Left hindlimb (tissue), 1 donor: ENCODE measurements at regions not wholly inside any gene's neighbourhood (a gene's known extent, or its start where the extent isn't known, plus 50 kb on each side); places are given as distances from the start of the nearest gene placed in this dataset.

ENCODE experiments used
- DNase-seq: peaks from one replicate; pipeline ENCODE4 v3.0.0-alpha.2; 2018

DNA sequence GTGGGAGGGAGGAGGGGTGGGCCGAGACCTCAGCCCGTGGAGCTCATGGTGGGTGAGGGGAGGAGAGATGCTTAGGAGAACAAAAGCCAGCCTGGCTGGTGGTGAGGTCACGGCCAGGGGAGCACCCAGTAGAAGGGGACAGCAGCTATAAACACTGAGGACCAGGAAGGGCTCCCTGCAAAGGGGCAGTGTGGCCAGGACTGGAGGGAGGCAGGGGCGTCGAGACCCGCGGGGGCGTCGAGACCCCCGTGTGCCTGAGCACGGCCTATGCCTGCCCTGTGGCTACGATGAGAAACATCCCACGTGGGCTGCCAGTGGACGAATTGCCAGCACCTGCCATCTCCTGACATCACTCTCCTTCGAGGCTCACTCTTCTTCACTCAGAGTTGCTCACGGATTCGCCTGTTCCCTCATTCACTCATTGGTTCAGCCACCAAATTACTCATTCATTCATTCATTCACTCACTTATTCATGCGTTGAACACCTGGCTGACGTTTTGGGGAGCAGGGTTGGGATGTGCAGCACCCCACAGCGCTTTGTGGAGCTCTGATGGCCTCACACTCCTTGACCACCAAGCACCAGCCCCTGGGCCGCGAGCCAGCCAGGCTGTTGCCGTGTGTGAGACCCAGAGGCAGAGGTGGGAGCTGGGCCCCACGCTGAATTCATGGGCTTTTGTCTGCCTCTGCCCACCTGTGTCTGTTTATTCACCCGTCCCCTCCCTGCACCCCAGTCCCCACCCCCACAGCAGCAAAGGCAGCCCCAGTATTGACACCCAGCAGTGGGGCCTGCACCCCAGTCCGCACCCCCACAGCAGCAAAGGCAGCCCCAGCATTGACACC lies 61.2 kb upstream of the BHLHE23 start:
- no peak for DNase-seq

DNA sequence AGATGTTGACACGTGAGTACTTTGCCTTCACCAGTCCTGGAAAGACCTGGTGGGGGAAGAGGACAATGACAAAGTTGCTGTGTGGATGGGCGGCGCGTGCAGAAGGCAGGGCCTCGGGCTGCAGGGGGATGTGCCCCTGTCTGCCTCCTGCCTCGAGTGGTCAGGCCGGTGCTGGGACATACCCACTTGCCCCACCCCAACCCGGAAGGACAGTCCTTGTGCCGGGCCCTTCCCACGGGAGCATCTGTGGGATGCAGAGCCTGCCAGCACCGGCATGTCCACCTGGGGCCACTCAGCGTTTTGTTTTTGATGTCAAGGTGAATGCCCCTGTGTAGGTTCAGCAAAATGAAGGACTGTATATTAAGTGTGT lies 60.5 kb upstream of the BHLHE23 start:
- no peak for DNase-seq

DNA sequence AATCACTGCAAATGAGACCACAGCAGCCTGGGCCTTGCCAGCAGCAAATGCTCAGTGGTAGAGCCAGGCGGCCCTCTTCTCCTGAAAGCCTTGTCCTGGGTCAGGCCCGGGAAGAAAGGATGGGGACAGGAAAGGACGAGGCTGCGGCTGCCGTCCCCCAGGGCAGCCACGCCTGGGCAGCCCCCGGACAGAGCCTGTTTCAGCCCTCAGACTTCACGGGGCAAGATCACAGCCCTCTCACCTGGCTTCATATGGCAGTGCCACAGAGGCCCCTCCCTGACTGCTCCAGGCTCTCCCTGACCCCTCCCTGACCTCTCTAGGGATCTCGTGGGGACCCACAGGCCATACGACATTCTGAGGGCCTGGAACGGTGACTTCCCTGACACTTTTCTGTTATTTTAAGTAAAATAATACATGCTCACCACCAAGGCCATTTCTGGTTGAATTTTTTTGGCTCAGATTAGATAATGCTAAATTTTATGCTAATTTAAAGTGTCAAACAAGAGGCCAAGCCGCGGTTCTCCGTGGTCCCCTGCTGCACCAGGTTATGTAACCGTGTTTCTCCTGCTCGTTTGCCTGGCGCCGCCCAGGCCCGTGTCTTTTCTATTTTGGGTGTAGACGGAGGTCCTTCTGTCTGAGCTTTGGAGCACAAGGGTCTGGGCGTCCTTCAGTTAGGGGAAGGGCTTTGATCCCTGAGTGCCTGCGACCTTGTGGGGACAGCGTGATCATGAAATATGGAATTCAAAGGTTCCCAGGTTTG lies 59.9 kb upstream of the BHLHE23 start:
- no peak for DNase-seq

DNA sequence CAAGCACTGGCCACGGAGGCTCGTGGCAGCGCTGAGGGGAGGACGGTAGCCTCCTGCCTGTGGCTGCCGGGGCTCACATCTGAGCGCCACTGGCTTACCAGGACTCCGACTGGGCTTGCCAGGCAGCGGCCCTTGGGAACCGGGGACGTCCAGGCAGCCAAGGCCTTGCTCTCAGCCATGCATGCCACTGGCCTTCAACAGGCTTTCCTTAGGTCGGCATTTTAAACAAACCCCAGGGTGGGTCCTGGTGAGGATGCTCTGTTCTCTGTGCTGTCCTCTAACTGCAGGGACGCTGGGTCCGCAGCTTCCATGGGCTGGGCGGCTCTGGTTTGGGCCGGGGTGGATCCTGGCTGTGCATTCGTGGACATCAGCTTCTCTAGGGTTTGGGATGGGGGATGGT lies 59.1 kb upstream of the BHLHE23 start:
- no peak for DNase-seq

DNA sequence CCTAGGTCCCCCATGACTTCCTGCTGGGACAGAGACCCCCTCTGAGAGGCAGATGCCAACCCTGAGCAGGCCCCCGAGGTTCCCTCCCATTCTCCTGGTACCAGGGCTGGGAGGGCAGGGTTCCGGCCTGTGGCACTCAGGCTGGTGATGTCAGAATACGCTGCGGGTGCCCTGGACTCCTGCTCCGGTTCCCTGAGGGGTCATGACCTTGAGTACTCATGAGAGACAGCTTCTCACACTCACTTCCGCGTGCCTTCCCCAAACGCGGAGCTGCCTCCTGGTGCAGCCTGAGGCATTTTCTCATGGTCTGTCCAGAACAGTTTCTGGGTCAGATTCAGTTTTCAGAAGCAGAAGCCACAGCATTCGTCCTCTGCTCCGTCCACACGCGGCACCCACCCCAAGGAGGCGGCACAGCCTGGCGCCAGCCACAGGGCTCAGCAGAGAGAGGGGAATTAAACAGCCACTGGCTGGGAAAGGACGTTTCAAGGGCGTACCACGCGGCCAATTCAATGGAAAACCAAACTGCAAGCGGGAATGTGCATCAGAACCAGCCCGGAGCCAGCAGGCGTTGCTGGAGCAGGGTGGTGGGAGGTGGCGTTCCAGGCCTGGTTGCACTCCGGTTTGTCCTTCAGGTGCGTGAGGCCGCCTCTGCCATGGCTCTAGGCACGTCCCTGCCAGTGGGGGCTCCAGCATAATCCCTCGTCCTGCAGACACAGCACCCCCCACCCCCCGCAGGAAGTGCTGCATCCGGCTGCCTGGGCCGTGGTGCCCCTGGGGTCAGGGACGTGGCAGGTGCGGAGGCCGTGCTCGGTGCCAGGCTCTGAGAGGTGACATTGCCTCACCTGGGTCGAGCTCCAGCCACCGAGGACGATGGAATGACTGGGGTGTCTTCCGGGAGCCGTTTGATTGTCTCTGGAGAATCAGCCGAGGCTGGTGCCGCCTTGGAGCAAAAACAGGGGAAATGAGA lies 58.3 kb upstream of the BHLHE23 start:
- DNase-seq = no peak

DNA sequence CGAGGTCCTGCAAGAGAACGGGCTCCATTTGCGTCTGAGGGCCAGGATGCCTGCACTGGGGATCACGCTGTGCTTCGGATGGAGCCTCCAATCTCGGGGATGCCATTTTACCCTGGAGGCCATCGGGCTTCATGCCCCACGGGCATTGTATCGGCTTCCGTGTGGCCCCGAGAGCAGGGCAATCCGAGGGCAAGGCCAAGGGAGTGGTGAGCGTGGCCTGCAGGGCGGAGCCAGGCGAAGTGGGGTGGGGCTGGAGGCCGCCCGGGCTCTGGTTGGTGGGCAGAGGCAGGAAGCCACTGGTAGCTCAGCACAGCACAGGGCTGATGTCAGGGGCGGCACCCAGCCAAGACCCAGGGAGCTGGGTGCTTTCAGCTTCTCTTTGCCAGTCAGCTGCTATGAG lies 57.5 kb upstream of the BHLHE23 start:
- DNase-seq = no peak

DNA sequence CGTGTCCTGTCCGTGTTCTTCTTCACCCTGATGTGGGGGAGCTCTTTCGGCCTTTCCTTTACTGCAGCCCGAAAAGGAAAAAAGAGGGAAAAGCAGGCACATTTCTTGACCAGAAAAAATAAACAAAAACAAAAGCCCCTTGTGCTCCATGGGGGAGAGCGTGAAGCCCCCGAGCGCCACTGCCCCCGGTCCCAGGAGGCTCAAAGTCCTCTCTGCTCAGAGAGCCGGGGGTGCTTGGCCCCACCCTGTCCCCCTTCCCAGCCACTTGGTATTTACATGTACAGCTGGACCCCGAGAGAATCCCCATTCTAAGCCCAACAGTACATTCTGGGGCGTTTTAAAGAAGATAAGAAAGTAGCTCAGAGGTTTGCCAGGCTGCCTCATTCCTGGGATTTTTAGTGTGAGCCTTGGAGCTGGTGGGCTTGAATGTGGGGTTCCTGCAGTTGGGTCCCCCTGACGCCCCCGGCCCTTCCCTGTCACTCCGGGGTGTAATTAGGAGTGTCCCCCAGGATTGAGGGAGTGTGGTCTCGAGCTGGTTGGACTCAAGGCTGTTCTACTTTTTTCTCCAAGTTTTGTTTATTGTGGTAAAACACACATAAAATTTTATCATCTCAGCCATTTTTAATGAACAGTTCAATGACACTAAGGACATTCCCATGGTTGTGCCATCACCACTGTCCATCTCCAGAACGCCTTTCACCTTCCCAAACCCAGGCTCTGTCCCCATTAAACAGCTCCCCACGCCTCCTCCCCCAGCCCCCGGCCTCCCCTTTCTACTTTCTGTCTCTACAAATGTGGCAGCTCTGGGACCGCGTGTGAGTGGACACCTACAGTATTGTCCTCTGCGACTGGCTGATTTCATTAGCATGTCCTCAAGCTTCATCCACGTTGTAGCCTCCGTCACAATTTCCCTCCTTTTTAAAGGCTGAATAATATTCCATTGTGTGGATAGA lies 55.7 kb upstream of the BHLHE23 start:
- no peak for DNase-seq

DNA sequence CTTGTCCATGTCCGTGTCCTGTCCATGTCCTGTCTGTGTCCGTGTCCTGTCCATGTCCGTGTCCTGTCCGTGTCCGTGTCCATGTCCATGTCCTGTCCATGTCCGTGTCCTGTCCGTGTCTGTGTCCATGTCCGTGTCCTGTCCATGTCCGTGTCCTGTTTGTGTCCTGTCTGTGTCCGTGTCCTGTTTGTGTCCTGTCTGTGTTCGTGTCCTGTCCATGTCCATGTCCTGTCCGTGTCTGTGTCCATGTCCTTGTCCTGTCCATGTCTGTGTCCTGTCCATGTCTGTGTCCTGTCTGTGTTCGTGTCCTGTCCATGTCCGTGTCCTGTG lies 55.0 kb upstream of the BHLHE23 start:
- no peak for DNase-seq

DNA sequence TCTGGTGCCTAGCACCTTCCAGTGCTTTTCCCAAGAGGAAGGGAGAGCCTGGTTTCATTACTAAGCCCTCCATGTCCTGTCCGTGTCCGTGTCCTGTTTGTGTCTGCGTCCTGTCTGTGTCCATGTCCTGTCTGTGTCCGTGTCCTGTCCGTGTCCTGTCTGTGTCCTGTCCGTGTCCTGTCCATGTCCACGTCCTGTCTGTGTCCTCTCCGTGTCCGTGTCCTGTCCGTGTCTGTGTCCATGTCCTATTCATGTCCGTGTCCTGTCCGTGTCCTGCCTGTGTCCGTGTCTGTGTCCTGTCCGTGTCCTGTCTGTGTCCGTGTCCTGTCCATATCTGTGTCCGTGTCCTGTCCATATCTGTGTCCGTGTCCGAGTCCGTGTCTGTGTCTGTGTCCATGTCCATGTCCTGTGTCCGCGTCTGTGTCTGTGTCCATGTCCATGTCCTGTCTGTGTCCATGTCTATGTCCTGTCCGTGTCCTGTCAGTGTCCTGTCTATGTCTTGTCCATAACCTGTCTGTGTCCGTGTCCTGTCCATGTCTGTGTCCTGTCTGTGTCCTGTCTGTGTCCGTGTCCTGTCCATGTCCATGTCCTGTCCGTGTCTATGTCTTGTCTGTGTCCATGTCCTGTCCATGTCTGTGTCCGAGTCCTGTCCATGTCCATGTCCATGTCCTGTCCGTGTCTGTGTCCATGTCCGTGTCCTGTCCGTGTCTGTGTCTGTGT lies 54.4 kb upstream of the BHLHE23 start:
- no peak for DNase-seq

DNA sequence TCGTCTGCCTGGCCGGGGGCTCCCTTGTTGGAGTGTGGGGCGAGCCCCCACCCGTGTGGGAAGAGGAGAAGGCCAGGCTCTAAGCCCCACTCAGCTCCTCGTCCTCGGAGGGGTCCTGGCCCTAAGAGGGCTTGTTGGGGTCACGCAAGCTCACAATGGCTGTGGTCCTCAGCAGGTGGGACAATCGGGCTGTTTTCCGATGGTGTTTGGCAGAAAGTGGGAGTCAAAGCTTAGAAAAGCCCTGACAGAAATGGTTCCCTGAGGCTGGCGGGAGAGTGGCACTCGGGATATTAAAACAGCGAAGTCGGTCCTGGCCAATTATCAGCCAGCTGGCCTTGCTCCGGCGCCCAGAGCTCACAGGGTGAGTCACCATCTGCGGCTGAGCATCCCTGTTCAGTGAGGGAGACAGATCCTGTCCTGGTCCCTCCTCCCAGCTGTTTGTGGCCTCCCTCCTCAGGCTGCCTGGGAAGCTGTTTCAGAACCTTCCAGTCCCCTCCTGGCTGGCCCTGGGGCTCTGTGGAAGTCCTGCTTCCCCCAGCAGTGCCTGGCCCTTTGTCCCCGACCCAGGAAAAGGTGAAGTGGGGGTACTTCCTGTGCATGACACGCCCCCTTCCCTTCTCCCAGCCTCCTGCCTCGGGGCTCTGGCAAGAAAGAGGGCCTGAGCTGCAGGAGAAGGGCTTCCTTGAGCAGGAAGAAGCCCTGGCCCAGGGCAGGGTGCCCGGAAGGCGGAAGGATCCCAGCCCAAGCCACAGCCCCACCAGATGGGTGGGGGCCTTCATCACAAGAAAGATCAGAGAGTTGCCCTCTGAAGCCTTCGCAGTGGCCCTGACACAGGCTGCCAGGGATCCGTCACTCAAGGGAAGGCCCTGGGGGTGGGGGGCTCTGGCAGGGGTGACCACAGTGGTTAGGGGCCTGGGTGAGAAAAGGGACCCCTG lies 53.6 kb upstream of the BHLHE23 start:
- no peak for DNase-seq

DNA sequence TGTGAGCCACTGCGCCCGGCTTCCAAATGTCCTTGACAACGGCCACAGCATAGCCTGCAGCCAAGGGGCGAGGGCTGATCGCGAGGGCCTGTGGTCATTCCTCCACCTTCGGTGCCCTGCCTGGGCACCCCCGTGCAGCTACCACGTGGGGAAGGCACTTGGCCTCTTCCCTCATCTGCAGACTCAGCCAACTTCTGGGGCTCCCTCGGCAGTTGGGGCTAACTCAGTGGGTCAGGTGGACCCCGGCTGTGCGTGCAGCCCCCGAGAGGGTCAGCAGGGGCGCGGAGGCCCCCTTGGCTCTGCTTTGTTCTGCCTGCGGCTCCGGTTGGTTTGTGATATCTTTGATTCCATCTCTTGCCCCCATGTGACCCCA lies 52.9 kb upstream of the BHLHE23 start:
- DNase-seq = no peak

DNA sequence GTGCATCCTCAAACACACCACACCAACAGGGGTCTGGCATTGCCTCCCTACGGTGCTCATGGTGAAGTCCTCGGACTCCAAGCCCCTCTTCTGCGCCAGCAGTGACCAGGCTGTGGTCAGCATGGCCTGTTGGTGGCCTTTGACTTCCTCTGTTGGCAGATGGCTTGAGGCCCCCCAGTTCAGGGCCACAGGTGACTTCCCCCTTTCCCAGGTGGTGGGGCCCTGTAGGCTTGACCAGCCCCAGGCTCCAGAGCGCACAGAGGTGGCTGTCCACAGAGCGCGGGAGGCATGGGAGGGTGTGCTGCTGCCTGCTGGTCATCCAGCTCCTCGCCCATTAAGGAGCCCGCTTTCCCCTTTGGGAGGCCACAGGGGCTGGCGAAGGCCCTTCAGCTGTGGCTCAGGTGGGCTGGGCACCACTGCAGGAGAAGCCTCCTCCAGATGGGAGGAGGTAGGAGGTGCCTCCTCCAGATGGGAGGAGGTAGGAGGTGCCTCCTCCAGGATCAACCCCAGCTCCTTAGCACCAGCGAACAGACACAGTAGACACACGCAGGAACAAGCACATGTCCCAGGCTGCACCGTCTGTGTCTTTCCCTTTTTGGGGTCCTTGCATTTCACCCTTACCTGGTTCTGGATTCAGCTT lies 52.1 kb upstream of the BHLHE23 start:
- DNase-seq = no peak

DNA sequence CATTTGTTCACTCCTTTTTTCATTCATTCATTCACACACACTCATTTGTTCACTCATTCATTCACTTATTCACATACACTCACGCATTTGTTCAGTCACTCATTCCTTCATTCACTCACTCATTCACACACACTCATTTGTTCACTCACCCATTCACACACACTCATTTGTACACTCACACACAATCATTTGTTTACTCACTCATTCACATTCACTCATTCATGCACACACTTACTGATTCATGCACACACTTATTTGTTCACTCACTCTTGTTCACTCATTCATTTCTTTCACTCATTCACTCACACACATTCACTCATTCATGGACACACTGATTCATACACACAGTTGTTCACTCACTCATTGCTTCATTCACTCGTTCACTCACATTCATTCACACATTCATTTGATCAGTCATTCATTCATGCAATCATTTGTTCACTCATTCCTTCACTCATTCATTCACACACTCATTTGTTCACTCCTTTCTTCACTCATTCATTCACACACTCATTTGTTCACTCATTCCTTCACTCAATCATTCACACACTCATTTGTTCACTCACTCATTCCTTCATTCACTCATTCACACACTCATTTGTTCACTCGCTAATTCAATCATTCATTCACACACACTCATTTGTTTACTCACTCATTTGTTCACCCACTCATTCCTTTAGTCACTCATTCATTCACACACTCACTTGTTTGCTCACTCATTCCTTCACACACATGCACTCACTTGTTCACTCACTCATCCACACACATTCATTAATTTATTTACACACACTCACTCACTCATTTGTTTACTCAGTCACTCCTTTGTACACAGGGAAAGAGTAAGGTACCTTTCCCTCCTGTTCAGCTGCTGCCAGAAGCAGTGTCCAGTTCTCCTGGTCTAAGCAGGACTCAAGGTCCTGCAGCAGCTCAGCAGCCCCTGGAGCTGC lies 50.7 kb upstream of the BHLHE23 start:
- no peak for DNase-seq

DNA sequence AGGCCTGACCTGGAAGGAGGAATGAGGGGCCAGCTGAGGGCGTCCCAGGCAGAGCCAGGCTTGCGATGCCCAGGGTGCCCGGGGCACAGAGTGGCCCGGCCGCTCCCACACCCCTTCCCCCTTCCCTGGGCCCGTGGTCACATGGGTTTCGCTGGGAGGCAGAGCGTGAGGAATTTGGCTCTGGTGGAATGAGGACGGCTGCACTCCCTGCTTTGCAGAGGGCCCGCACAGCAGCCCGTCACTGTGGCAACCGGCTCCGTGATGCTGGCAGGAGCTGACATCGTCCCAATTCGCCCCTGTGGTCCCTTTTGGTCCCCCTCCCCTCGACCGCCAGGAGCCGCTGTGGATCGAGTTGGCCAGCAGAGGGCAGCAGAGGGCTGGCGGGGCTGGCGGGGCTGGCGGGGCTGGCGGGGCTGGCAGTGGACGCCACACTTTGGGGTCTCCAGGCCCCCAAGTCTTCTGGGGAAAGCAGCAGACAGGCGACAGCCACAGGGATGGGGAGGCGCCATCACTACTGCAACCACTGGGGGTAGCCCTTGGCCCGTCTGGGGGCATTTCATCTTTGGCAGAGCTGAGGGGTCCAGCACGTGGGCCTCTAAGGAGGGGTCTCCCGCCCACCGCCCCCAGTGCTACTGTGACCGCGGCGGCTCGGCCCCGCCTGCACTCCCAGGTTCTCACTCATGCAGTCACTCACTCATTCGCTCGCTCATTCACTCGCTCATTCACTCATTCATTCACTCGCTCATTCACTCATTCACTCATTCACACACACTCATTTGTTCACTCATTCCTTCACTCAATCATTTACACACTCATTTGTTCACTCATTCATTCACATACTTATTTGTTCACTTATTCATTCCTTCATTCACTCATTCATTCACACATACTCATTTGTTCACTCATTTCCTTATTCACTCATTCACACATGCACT lies 49.7 kb upstream of the BHLHE23 start:
- DNase-seq = peak; percentile 59
